Breast epithelium (tissue), 3 donors: ENCODE measurements at regions not wholly inside any gene's neighbourhood (a gene's known extent, or its start where the extent isn't known, plus 50 kb on each side); places are given as distances from the start of the nearest gene placed in this dataset.

Experiments used
- CTCF ChIP-seq, 3 donors: fragments of 450-650 bp; IDR thresholded peaks; one replicate each; pipeline ENCODE4 v1.5.1; 2016 to 2017; ENCODE audit warnings: antibody characterized with exemption in 3 of 3, mild to moderate bottlenecking in 3 of 3, moderate library complexity in 3 of 3
- POLR2A ChIP-seq: fragments of 450-650 bp; IDR thresholded peaks from one replicate; pipeline ENCODE4 v1.6.1; 2016; ENCODE audit warnings: antibody characterized with exemption, mild to moderate bottlenecking, moderate library complexity

GRCh38 chr5:106152569-106152968, 1518.2 kb downstream of the EFNA5 start:
- TF ChIP-seq POLR2A: no peak
- no peak for TF ChIP-seq CTCF (IDR thresholded peaks at IDR 0.05)
